Activated CD8-positive, alpha-beta T cell treated with anti-CD3 and anti-CD28 coated beads for 36 hours (primary cell): ENCODE measurements at regions not wholly inside any gene's neighbourhood (a gene's known extent, or its start where the extent isn't known, plus 50 kb on each side); places are given as distances from the start of the nearest gene placed in this dataset.

ENCODE experiments used
- ATAC-seq: fragments of 200-7000 bp; cut with Tn5 transposase; one replicate; pipeline ENCODE4 v1.10.0; 2021; ENCODE audit warnings: mild to moderate bottlenecking, moderate library complexity
- CTCF ChIA-PET: fragments of 350-600 bp; sonication (Branson Sonifier 250); formaldehyde crosslinking; loops from one replicate; lab custom pipeline; 2021; ENCODE audit warnings: antibody characterized with exemption; lab: Charles Lee
- POLR2A ChIA-PET: fragments of 350-600 bp; sonication (Branson Sonifier 250); formaldehyde crosslinking; loops from one replicate; lab custom pipeline; 2021; ENCODE audit warnings: antibody characterized with exemption; lab: Charles Lee
- DNase-seq: peaks from one replicate; pipeline ENCODE4 v3.0.0-alpha.2; 2020
- H3K27ac Mint-ChIP-seq: one replicate; pipeline ENCODE4 v1.8.0; 2021; ENCODE audit warnings: mild to moderate bottlenecking, mixed read lengths
- H3K27me3 Mint-ChIP-seq: one replicate; pipeline ENCODE4 v1.8.0; 2021; ENCODE audit warnings: mixed read lengths
- H3K36me3 Mint-ChIP-seq: one replicate; pipeline ENCODE4 v1.8.0; 2021; ENCODE audit warnings: low read depth, mixed read lengths
- H3K4me1 Mint-ChIP-seq: one replicate; pipeline ENCODE4 v1.8.0; 2021; ENCODE audit warnings: low read depth, mixed read lengths
- H3K4me3 Mint-ChIP-seq: one replicate; pipeline ENCODE4 v1.8.0; 2021; ENCODE audit warnings: mild to moderate bottlenecking, moderate library complexity, mixed read lengths
- H3K9me3 Mint-ChIP-seq: one replicate; pipeline ENCODE4 v1.8.0; 2021; ENCODE audit warnings: mixed read lengths
- intact Hi-C: fragments of 100-400 bp; cut with micrococcal nuclease; formaldehyde crosslinking; loops from one replicate; pipeline ENCODE4 v1.10.0; 2022
- TF ChIP-seq, protein P1 (sequence below): fragments of 200-600 bp; IDR thresholded peaks from one replicate; pipeline ENCODE4 v1.8.0; 2022; ENCODE audit warnings: antibody characterized with exemption, mild to moderate bottlenecking

DNA sequence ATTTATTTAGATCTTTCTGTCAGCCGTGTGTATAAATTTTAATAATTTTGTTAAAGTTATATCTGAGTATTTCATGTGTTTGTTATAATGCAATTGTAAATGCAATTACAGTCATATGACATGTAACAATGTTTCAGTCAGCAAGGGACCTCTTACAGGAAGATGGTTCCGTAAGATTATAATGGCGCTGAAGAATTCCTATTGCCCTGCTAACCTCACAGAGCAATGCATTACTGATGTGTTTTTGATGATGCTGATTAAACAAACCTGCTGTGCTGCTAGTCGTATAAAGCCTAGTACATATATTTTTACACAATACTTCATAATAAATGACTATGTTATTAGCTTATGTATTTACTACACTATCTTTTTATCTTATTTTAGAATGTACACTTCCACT, 1166.4 kb downstream of the CDH12 start:
- Mint-ChIP-seq H3K4me1 (no peaks in the 10 kb centered on the region), H3K36me3 (no peaks in the 10 kb centered on the region), H3K4me3 (no peak overlapping the region), H3K27me3 (no peaks in the 10 kb centered on the region), H3K27ac (no peak overlapping the region), H3K9me3 (no peaks in the 10 kb centered on the region)
- ATAC-seq = no peak
- ChIA-PET CTCF (no interaction called here), POLR2A (no interaction called here)
- TF ChIP-seq, protein P1, sequence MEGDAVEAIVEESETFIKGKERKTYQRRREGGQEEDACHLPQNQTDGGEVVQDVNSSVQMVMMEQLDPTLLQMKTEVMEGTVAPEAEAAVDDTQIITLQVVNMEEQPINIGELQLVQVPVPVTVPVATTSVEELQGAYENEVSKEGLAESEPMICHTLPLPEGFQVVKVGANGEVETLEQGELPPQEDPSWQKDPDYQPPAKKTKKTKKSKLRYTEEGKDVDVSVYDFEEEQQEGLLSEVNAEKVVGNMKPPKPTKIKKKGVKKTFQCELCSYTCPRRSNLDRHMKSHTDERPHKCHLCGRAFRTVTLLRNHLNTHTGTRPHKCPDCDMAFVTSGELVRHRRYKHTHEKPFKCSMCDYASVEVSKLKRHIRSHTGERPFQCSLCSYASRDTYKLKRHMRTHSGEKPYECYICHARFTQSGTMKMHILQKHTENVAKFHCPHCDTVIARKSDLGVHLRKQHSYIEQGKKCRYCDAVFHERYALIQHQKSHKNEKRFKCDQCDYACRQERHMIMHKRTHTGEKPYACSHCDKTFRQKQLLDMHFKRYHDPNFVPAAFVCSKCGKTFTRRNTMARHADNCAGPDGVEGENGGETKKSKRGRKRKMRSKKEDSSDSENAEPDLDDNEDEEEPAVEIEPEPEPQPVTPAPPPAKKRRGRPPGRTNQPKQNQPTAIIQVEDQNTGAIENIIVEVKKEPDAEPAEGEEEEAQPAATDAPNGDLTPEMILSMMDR = no peak
- intact Hi-C loops = no loop called here
- no peak for DNase-seq

DNA sequence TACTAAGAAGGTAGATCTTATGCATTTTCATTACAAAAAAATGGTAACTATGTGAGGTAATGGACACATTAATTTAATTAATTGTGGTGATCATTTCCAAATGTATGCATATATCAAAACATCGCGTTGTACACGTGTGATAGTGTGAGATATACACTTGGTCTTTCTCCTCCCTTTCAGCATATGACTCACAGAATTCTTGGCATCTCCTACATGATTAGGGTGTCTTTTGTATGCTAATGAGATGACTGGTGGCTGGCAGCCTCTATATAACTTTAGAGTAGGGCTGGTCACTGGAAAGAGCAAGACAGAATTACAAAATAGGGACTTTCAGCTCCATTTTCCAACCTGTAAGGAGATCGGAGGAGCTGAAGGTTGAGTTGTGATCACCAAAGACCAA, 1167.6 kb downstream of the CDH12 start:
- ATAC-seq (no peak), DNase-seq (no peak)
- H3K27me3 Mint-ChIP-seq = no peaks in the 10 kb centered on the region
- no peaks in the 10 kb centered on the region for H3K4me1 Mint-ChIP-seq
- no peak overlapping the region for H3K27ac Mint-ChIP-seq
- no peak overlapping the region for H3K4me3 Mint-ChIP-seq
- intact Hi-C loops = no loop called here
- POLR2A ChIA-PET = no interaction called here
- CTCF ChIA-PET = no interaction called here
- no peaks in the 10 kb centered on the region for H3K9me3 Mint-ChIP-seq
- no peaks in the 10 kb centered on the region for H3K36me3 Mint-ChIP-seq
- TF ChIP-seq, protein P1 = no peak

DNA sequence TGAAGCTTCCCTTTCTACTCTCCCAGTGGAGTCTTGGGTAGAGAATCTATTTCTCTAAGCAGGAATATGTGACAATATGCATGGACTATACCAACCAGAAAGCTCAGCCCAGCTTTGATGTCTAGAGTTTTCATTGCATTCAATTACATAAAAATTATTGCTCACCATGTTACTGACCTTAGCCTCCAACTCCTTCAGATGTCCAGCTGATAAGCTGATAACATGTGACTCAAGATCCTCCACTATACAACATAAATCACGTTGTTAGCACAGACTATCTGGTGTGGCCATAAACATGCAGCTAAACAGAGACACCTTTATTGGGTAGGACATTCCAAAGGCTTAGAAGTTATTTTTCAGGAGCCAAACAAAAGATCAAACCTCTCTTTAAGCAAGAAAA, 1168.2 kb downstream of the CDH12 start:
- CTCF ChIA-PET = no interaction called here
- Mint-ChIP-seq H3K4me3 (no peak overlapping the region), H3K27me3 (no peaks in the 10 kb centered on the region), H3K4me1 (no peaks in the 10 kb centered on the region), H3K36me3 (no peaks in the 10 kb centered on the region), H3K9me3 (no peaks in the 10 kb centered on the region), H3K27ac (no peak overlapping the region)
- POLR2A ChIA-PET = no interaction called here
- DNase-seq = no peak
- TF ChIP-seq, protein P1 = no peak
- ATAC-seq = no peak
- intact Hi-C loops = no loop called here

DNA sequence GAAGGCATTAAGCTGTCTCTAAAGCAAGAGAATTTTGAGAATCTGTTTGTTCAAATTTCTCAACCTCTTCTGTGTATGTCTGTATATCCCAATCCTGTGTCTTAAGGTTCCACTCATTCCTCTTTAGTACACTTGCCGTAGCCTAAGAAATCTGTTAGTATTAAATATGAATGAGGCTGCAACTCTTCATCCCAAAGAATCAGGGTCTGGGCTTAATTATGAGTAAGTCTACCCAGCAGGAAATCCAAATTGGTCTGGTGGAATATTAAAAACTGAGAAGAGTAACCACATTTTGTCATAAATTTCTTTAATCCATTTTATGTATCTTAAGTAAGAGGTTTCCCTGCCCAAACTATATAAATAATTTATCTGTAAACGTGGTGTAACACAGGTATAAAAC, 1171.2 kb downstream of the CDH12 start:
- CTCF ChIA-PET = no interaction called here
- H3K4me1 Mint-ChIP-seq = no peaks in the 10 kb centered on the region
- H3K9me3 Mint-ChIP-seq = no peaks in the 10 kb centered on the region
- no peaks in the 10 kb centered on the region for H3K36me3 Mint-ChIP-seq
- no peak overlapping the region for H3K27ac Mint-ChIP-seq
- intact Hi-C loops = no loop called here
- ATAC-seq (no peak), DNase-seq (no peak)
- H3K4me3 Mint-ChIP-seq = no peak overlapping the region
- POLR2A ChIA-PET = no interaction called here
- TF ChIP-seq, protein P1 = no peak
- no peaks in the 10 kb centered on the region for H3K27me3 Mint-ChIP-seq

DNA sequence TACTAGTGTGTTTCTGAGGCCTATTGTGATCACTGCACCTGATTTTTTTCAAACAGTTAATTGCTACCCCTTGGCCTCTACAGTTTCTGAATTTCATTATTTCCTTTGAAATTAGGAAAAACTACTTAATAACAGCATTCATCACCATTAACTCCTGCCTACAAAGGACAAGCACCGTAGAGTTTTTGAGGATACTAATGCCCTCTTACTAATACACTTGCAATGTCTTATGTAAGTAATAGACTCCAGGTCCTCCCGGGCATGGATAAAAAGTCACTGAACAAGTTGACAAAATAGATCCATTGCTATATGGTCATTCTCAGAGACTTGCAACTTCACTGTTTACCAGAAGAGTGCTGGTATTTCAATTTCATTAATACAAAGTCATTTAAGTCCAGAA, 1172.5 kb downstream of the CDH12 start:
- POLR2A ChIA-PET = no interaction called here
- ATAC-seq = no peak
- no peaks in the 10 kb centered on the region for H3K36me3 Mint-ChIP-seq
- no peak overlapping the region for H3K27ac Mint-ChIP-seq
- H3K4me1 Mint-ChIP-seq = no peaks in the 10 kb centered on the region
- no peaks in the 10 kb centered on the region for H3K9me3 Mint-ChIP-seq
- DNase-seq = no peak
- intact Hi-C loops = no loop called here
- H3K4me3 Mint-ChIP-seq = no peak overlapping the region
- TF ChIP-seq, protein P1 = no peak
- CTCF ChIA-PET = interaction anchor here (0.6 kb wide), 1 partner anchor 18 kb away, joined by 3 read pairs; no protein-coding TSS in a partner anchor
- H3K27me3 Mint-ChIP-seq = no peaks in the 10 kb centered on the region
